ENCODE measurements at regions not wholly inside any gene's neighbourhood (a gene's known extent, or its start where the extent isn't known, plus 50 kb on each side); places are given as distances from the start of the nearest gene placed in this dataset.
A peak's percentile ranks its signal among the peaks of the same experiment; 100 is the strongest.

- TF ChIP-seq, protein P1, sequence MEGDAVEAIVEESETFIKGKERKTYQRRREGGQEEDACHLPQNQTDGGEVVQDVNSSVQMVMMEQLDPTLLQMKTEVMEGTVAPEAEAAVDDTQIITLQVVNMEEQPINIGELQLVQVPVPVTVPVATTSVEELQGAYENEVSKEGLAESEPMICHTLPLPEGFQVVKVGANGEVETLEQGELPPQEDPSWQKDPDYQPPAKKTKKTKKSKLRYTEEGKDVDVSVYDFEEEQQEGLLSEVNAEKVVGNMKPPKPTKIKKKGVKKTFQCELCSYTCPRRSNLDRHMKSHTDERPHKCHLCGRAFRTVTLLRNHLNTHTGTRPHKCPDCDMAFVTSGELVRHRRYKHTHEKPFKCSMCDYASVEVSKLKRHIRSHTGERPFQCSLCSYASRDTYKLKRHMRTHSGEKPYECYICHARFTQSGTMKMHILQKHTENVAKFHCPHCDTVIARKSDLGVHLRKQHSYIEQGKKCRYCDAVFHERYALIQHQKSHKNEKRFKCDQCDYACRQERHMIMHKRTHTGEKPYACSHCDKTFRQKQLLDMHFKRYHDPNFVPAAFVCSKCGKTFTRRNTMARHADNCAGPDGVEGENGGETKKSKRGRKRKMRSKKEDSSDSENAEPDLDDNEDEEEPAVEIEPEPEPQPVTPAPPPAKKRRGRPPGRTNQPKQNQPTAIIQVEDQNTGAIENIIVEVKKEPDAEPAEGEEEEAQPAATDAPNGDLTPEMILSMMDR (IDR thresholded peaks at IDR 0.05; ENCODE audit: insufficient read depth, low read depth, low read length): no peak
- DNase-seq (ENCODE audit: low read depth): peak; percentile 3
- H3K4me3 ChIP-seq (ENCODE audit: low read depth, low read length): no peak overlapping the region
These were observed 121.3 kb upstream of the NUDT4 start for GRCh38 chr12:93256256-93256969.

GRCh38 chr12:93261505-93262094 lies 116.1 kb upstream of the NUDT4 start:
- TF ChIP-seq, protein P1 (IDR thresholded peaks at IDR 0.05; ENCODE audit: insufficient read depth, low read depth, low read length): no peak
- H3K4me3 ChIP-seq (ENCODE audit: low read depth, low read length): no peak overlapping the region
- DNase-seq (ENCODE audit: low read depth): no peak

DNA sequence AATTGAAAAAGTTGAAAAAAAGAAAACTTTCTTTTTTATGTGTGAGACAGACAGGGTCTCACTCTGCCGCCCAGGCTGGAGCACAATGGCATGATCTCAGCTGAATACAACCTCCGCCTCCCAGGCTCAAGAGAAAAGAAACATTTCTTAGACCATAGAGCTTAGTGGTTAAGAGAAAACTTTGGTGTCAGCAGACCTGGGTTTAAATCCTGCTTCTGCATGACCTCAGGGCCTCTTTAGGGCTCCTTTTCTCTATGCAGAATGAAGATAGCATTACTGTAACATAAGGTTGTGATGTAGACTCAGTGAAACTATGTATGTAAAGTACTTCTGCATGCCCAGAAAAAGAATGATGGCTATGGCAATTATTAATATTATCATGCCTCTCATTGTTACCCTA lies 104.7 kb upstream of the NUDT4 start:
- TF ChIP-seq, protein P1 (IDR thresholded peaks at IDR 0.05; ENCODE audit: insufficient read depth, low read depth, low read length): no peak
- no peak for DNase-seq (ENCODE audit: low read depth)
- no peak overlapping the region for H3K4me3 ChIP-seq (ENCODE audit: low read depth, low read length)

DNA sequence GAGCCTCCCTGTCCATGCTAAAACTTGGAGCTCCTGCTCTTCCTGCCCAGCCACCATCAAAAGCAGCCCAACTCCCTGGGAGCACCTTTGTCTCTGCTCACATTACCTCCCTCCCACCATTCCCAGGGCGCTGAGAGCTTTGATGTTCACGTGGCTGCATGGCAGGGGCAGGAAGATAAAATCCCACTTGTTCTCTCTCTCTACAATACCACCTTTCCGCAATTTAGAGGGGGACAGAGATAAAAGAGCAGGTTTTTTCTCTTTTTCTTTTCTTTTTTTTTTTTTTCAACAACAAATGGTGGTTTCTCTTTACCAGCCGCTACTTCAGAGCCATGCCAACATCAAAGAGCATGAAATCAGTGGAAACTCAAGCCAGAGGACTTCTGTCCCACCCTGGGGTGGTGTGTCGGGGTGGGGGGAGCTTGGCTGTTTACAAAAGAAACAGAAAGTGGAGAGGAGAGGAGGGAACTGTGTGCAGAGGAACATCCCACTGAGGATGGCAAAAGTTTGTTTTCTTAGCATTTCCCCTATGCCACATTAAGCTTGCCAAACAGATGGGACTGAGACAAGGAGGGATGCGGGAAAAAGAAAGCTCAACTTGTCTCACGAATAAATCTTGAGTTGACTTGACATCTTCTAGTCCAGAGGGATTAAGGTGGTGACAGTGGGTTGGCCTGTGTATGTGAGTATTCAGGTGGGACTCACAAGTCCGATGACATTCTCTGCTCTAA lies 103.7 kb upstream of the NUDT4 start:
- TF ChIP-seq, protein P1 (IDR thresholded peaks at IDR 0.05; ENCODE audit: insufficient read depth, low read depth, low read length): no peak
- no peak for DNase-seq (ENCODE audit: low read depth)
- no peak overlapping the region for H3K4me3 ChIP-seq (ENCODE audit: low read depth, low read length)

DNA sequence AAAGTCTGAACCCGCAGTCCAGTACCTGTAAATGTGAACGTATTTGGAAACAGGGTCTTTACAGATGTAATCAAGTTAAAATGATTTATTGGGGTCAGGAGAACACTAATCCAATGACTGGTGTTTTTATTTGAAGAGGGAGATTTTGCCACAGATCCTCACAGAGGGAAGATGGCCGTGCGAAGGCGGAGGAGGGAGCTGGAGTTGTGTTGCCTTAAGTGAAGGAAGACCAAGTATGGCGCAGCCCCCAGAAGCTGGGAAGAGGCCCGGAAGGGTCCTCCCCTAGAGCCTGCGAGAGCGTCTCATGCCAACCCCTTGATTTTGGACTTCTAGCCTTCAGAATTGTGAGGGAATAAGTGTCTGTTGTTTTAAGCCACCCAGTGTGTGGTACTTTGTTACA lies 102.8 kb upstream of the NUDT4 start:
- no peak overlapping the region for H3K4me3 ChIP-seq (ENCODE audit: low read depth, low read length)
- no peak for DNase-seq (ENCODE audit: low read depth)
- TF ChIP-seq, protein P1 (IDR thresholded peaks at IDR 0.05; ENCODE audit: insufficient read depth, low read depth, low read length): no peak

DNA sequence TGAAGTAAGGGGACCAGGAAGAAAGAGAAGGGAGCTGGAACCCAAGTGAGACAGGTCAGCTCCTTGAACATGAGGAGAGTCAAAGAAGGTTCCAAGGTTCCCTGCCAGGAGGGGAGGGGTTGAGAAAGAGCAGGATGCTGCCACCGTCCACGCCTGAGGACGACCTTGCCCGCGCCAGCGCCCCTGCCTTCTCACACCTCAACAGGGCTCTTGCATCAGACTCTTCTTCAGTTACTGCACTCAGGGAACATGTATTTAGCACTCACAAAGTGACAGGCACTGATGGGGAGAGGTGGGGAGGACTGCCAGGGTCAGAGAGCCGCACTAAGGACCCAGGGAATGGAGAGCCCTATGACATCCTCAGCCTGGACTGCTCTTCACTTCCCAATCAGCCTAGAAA lies 102.1 kb upstream of the NUDT4 start:
- DNase-seq (ENCODE audit: low read depth): no peak
- no peak overlapping the region for H3K4me3 ChIP-seq (ENCODE audit: low read depth, low read length)
- TF ChIP-seq, protein P1 (IDR thresholded peaks at IDR 0.05; ENCODE audit: insufficient read depth, low read depth, low read length): no peak
